Astrocyte of the cerebellum (primary cell): ENCODE measurements at regions not wholly inside any gene's neighbourhood (a gene's known extent, or its start where the extent isn't known, plus 50 kb on each side); places are given as distances from the start of the nearest gene placed in this dataset.

Source experiments
- DNase-seq: peaks from one replicate; pipeline ENCODE4 v3.0.0-alpha.2; 2011; ENCODE audit warnings: low read depth
- H3K4me3 ChIP-seq: 2 replicates; pipeline ENCODE4 v1.5.1; 2011; ENCODE audit warnings: mild to moderate bottlenecking, low read depth, low read length, moderate library complexity
- CTCF ChIP-seq: IDR thresholded peaks from 2 replicates; pipeline ENCODE4 v1.5.1; 2012; ENCODE audit warnings: low read length, low read depth, moderate library complexity, mild to moderate bottlenecking; ENCODE audit errors: missing control alignments
- in situ Hi-C: cut with HindIII; loops from 2 replicates; pipeline ENCODE4 v1.10.0; 2017; ENCODE audit warnings: low sequenced_read_pairs

- no peak for TF ChIP-seq CTCF
- H3K4me3 ChIP-seq = no peak overlapping the region
- in situ Hi-C loops = no loop called here
- peak; percentile 45 for DNase-seq
Observed at GRCh38 chr9:89961616-89962341, 357.0 kb downstream of the GADD45G start.

- no peak overlapping the region for H3K4me3 ChIP-seq
- TF ChIP-seq CTCF = no peak
- in situ Hi-C loops = no loop called here
- DNase-seq = no peak
Observed at GRCh38 chr9:89963280-89963679, 358.5 kb downstream of the GADD45G start.

- in situ Hi-C loops = no loop called here
- H3K4me3 ChIP-seq = no peak overlapping the region
- DNase-seq = no peak
- TF ChIP-seq CTCF = no peak
Observed at GRCh38 chr9:89967527-89967926, 362.7 kb downstream of the GADD45G start.

- no peak overlapping the region for H3K4me3 ChIP-seq
- in situ Hi-C loops = no loop called here
- TF ChIP-seq CTCF = no peak
- no peak for DNase-seq
Observed at GRCh38 chr9:89969156-89969675, 364.4 kb downstream of the GADD45G start.

GRCh38 chr9:89969881-89970639 lies 365.2 kb downstream of the GADD45G start:
- DNase-seq = no peak
- no peak overlapping the region for H3K4me3 ChIP-seq
- TF ChIP-seq CTCF = no peak
- in situ Hi-C loops = no loop called here

- DNase-seq = no peak
- no peak overlapping the region for H3K4me3 ChIP-seq
- in situ Hi-C loops = no loop called here
- no peak for TF ChIP-seq CTCF
Observed at GRCh38 chr9:89970701-89971100, 365.9 kb downstream of the GADD45G start.
